Kidney (tissue), 13 donors: ENCODE measurements at regions not wholly inside any gene's neighbourhood (a gene's known extent, or its start where the extent isn't known, plus 50 kb on each side); places are given as distances from the start of the nearest gene placed in this dataset.

ENCODE experiments used
- DNase-seq, 5 donors: peaks; one replicate each; pipeline ENCODE4 v3.0.0-alpha.2; 2013 to 2020
- FAIRE-seq: peaks from 2 replicates; lab custom pipeline; 2012; peaks lifted over from hg19 to GRCh38; lab: Jason Lieb, UNC
- H3K27ac ChIP-seq, 2 donors: one replicate each; pipeline ENCODE4 v1.7.0; 2013; ENCODE audit warnings: low read depth in 2 of 2, low read length in 2 of 2, inconsistent platforms in 1 of 2
- H3K27me3 ChIP-seq: one replicate; pipeline ENCODE4 v1.7.1; 2013; ENCODE audit warnings: low read length, inconsistent platforms; ENCODE audit not compliant: control insufficient read depth, insufficient read depth
- H3K36me3 ChIP-seq, 3 donors: one replicate each; pipeline versions ENCODE4 v1.7.0 to v1.7.1; 2013; ENCODE audit warnings: low read length in 3 of 3, control low read depth in 1 of 3, inconsistent platforms in 1 of 3; ENCODE audit not compliant: insufficient read depth in 3 of 3, control insufficient read depth in 2 of 3
- H3K4me1 ChIP-seq, 3 donors: one replicate each; pipeline versions ENCODE4 v1.7.0 to v1.7.1; 2013; ENCODE audit warnings: low read length in 3 of 3, inconsistent platforms in 1 of 3, low read depth in 1 of 3; ENCODE audit not compliant: control insufficient read depth in 2 of 3, insufficient read depth in 2 of 3
- H3K4me3 ChIP-seq, 3 donors: one replicate each; pipeline versions ENCODE4 v1.7.0 to v1.8.1; 2013; ENCODE audit warnings: low read length in 3 of 3, control low read depth in 1 of 3, inconsistent platforms in 1 of 3
- H3K9ac ChIP-seq, 3 donors: one replicate each; pipeline versions ENCODE4 v1.7.0 to v1.7.1; 2013; ENCODE audit warnings: low read length in 3 of 3, control low read depth in 1 of 3, inconsistent platforms in 1 of 3
- H3K9me3 ChIP-seq, 3 donors: one replicate each; pipeline versions ENCODE4 v1.7.0 to v1.7.1; 2013; ENCODE audit warnings: low read length in 3 of 3, control low read depth in 1 of 3, inconsistent platforms in 1 of 3; ENCODE audit not compliant: control insufficient read depth in 2 of 3, insufficient read depth in 1 of 3
- intact Hi-C: fragments of 100-400 bp; cut with DNase I; formaldehyde crosslinking; loops from one replicate; pipeline ENCODE4 v1.11.1; 2022
- TF ChIP-seq, protein P1 (sequence below): IDR thresholded peaks from 3 replicates; pipeline ENCODE4 v1.5.1; 2012; ENCODE audit warnings: mild to moderate bottlenecking, moderate library complexity, borderline replicate concordance; ENCODE audit not compliant: insufficient read depth; ENCODE audit errors: extremely low read depth
- donor health status: control.
- donor health status: control.
- donor health status: control.
- donor health status: control.
- donor health status: control.
- donor health status: DM: yes; HTN: yes; CAD: no.
- donor health status: Normal renal cell carcinoma (clear cell type).

DNA sequence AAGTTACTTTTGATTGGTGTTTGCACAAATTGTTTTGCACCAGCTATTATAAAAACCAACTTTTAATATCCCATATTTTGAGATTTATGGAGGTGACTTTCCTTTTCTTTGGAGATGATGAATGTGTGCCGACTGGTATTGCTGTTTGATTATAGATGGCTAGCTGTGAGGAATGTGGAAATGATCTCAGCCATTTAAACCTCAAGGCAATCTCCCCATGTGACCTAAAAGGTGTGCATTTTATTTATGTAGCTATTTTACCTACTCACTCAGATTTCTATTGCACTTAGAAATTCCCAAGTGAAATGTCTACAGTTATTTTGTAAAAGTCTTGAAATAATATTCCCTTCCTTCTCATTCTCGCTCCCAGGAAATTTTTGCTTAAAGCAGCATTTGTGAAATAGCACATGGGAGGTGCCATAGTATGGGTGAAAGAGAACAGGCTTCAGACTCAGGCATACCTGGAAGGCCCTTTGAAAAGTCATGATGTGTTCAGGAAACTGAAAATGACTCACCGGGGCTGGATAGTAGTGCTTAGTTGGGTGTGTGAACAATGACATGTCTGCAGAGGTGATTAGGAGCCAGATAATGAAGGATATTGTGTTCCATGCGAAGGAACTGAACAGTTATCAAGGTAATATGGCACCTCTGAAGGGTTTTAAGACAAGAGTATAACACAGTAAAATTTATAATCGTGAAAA, 247.6 kb downstream of the CBLL2 start:
- DNase-seq (peak in 1 of 5 donors; percentile 3), FAIRE-seq (no peak)
- H3K9ac ChIP-seq = no peak overlapping the region
- intact Hi-C loops = no loop called here
- H3K4me1 ChIP-seq = no peaks in the 10 kb centered on the region
- TF ChIP-seq, protein P1, sequence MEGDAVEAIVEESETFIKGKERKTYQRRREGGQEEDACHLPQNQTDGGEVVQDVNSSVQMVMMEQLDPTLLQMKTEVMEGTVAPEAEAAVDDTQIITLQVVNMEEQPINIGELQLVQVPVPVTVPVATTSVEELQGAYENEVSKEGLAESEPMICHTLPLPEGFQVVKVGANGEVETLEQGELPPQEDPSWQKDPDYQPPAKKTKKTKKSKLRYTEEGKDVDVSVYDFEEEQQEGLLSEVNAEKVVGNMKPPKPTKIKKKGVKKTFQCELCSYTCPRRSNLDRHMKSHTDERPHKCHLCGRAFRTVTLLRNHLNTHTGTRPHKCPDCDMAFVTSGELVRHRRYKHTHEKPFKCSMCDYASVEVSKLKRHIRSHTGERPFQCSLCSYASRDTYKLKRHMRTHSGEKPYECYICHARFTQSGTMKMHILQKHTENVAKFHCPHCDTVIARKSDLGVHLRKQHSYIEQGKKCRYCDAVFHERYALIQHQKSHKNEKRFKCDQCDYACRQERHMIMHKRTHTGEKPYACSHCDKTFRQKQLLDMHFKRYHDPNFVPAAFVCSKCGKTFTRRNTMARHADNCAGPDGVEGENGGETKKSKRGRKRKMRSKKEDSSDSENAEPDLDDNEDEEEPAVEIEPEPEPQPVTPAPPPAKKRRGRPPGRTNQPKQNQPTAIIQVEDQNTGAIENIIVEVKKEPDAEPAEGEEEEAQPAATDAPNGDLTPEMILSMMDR = no peak
- no peaks in the 10 kb centered on the region for H3K27me3 ChIP-seq
- no peak overlapping the region for H3K4me3 ChIP-seq
- no peak overlapping the region for H3K27ac ChIP-seq
- H3K9me3 ChIP-seq = no peaks in the 10 kb centered on the region
- H3K36me3 ChIP-seq = no peaks in the 10 kb centered on the region

- no peak overlapping the region for H3K4me3 ChIP-seq
- H3K4me1 ChIP-seq = no peaks in the 10 kb centered on the region
- H3K9ac ChIP-seq = no peak overlapping the region
- no peaks in the 10 kb centered on the region for H3K9me3 ChIP-seq
- H3K27me3 ChIP-seq = no peaks in the 10 kb centered on the region
- FAIRE-seq (no peak), DNase-seq (no peak)
- TF ChIP-seq, protein P1 = no peak
- intact Hi-C loops = no loop called here
- H3K27ac ChIP-seq = no peak overlapping the region
- H3K36me3 ChIP-seq = no peaks in the 10 kb centered on the region
Observed at GRCh38 chrX:22526339-22526738, 253.6 kb downstream of the CBLL2 start.

GRCh38 chrX:22527302-22527701, 254.6 kb downstream of the CBLL2 start:
- H3K9ac ChIP-seq = no peak overlapping the region
- no peaks in the 10 kb centered on the region for H3K4me1 ChIP-seq
- H3K27ac ChIP-seq = no peak overlapping the region
- no peaks in the 10 kb centered on the region for H3K9me3 ChIP-seq
- FAIRE-seq (no peak), DNase-seq (no peak)
- TF ChIP-seq, protein P1 = no peak
- H3K27me3 ChIP-seq = no peaks in the 10 kb centered on the region
- no peak overlapping the region for H3K4me3 ChIP-seq
- no peaks in the 10 kb centered on the region for H3K36me3 ChIP-seq
- intact Hi-C loops = no loop called here

GRCh38 chrX:22533898-22534297, 261.2 kb downstream of the CBLL2 start:
- H3K4me3 ChIP-seq = no peak overlapping the region
- no peaks in the 10 kb centered on the region for H3K4me1 ChIP-seq
- TF ChIP-seq, protein P1 = no peak
- H3K9ac ChIP-seq = no peak overlapping the region
- no peak overlapping the region for H3K27ac ChIP-seq
- no peaks in the 10 kb centered on the region for H3K27me3 ChIP-seq
- intact Hi-C loops = no loop called here
- no peaks in the 10 kb centered on the region for H3K36me3 ChIP-seq
- H3K9me3 ChIP-seq = no peaks in the 10 kb centered on the region
- DNase-seq = no peak
- no peak for FAIRE-seq
